Liver (tissue), 3 donors: ENCODE measurements at regions not wholly inside any gene's neighbourhood (a gene's known extent, or its start where the extent isn't known, plus 50 kb on each side); places are given as distances from the start of the nearest gene placed in this dataset.

Experiments
- ATF3 ChIP-seq: IDR thresholded peaks from 2 replicates; pipeline ENCODE4 v1.6.1; 2016; ENCODE audit warnings: antibody characterized with exemption
- CTCF ChIP-seq: fragments of 150-350 bp; IDR thresholded peaks from 2 replicates; pipeline ENCODE4 v1.5.1; 2017; ENCODE audit warnings: improper control_type of control experiment, low read depth, low read length; ENCODE audit not compliant: missing input control
- HNF4G ChIP-seq: IDR thresholded peaks from 2 replicates; pipeline ENCODE4 v1.6.1; 2016; ENCODE audit warnings: antibody characterized with exemption
- MAX ChIP-seq: IDR thresholded peaks from 2 replicates; pipeline ENCODE4 v1.6.1; 2016; ENCODE audit warnings: antibody characterized with exemption
- NR2F2 ChIP-seq: IDR thresholded peaks from 2 replicates; pipeline ENCODE4 v1.6.1; 2016; ENCODE audit warnings: antibody characterized with exemption
- RAD21 ChIP-seq, 2 donors: IDR thresholded peaks; 2 replicates each; pipeline ENCODE4 v1.6.1; 2016; ENCODE audit warnings: antibody characterized with exemption in 2 of 2, mild to moderate bottlenecking in 2 of 2
- REST ChIP-seq: IDR thresholded peaks from 2 replicates; pipeline ENCODE4 v1.6.1; 2016; ENCODE audit warnings: antibody characterized with exemption, mild to moderate bottlenecking
- SP1 ChIP-seq: IDR thresholded peaks from 2 replicates; pipeline ENCODE4 v1.6.1; 2018; ENCODE audit warnings: antibody characterized with exemption, mild to moderate bottlenecking
- TAF1 ChIP-seq: conservative IDR thresholded peaks from 2 replicates; pipeline ENCODE4 v1.6.1; 2016; ENCODE audit warnings: antibody characterized with exemption, mild to moderate bottlenecking
- YY1 ChIP-seq: IDR thresholded peaks from 2 replicates; pipeline ENCODE4 v1.6.1; 2016; ENCODE audit warnings: antibody characterized with exemption, mild to moderate bottlenecking
- ZBTB33 ChIP-seq: IDR thresholded peaks from 2 replicates; pipeline ENCODE4 v1.6.1; 2016; ENCODE audit warnings: antibody characterized with exemption
- donor health status: healthy.
- donor health status: healthy.

GRCh38 chr15:81888748-81889484, 156.9 kb downstream of the MEX3B start:
- TF ChIP-seq CTCF (no peak), RAD21 (IDR thresholded peaks at IDR 0.05) (no peak), TAF1 (no peak), REST (no peak), MAX (no peak), ZBTB33 (no peak), YY1 (no peak), HNF4G (no peak), SP1 (no peak), ATF3 (no peak), NR2F2 (no peak)
